CD8-positive, alpha-beta memory T cell (primary cell): ENCODE measurements at regions not wholly inside any gene's neighbourhood (a gene's known extent, or its start where the extent isn't known, plus 50 kb on each side); places are given as distances from the start of the nearest gene placed in this dataset.

Source experiments
- CTCF ChIA-PET: fragments of 350-600 bp; sonication (Branson Sonifier 250); formaldehyde crosslinking; loops from one replicate; lab custom pipeline; 2021; ENCODE audit warnings: antibody characterized with exemption; lab: Charles Lee
- POLR2A ChIA-PET: fragments of 350-600 bp; sonication (Branson Sonifier 250); formaldehyde crosslinking; loops from one replicate; lab custom pipeline; 2021; ENCODE audit warnings: antibody characterized with exemption; lab: Charles Lee
- DNase-seq, 5 donors: peaks; one replicate each; pipeline versions ENCODE4 v3.0.0 to v3.0.0-alpha.2; 2020 to 2022; ENCODE audit warnings: mixed read lengths in 1 of 5
- H3K27ac ChIP-seq: one replicate; pipeline ENCODE4 v1.7.0; 2013; ENCODE audit warnings: low read depth, mild to moderate bottlenecking, low read length, moderate library complexity
- H3K27me3 ChIP-seq: 2 replicates; pipeline ENCODE4 v1.7.0; 2013; ENCODE audit warnings: low read length, mild to moderate bottlenecking; ENCODE audit not compliant: insufficient read depth, poor library complexity, severe bottlenecking
- H3K36me3 ChIP-seq: 2 replicates; pipeline ENCODE4 v1.7.0; 2013; ENCODE audit warnings: mild to moderate bottlenecking, low read length, moderate library complexity; ENCODE audit not compliant: insufficient read depth
- H3K4me1 ChIP-seq: 2 replicates; pipeline ENCODE4 v1.7.0; 2013; ENCODE audit warnings: mild to moderate bottlenecking, low read length, moderate library complexity; ENCODE audit not compliant: insufficient read depth
- H3K4me3 ChIP-seq: 2 replicates; pipeline ENCODE4 v1.7.0; 2013; ENCODE audit warnings: mild to moderate bottlenecking, low read length
- H3K9me3 ChIP-seq: 2 replicates; pipeline ENCODE4 v1.7.0; 2013; ENCODE audit warnings: mild to moderate bottlenecking, low read length
- H3K27ac Mint-ChIP-seq, 8 donors: one replicate each; pipeline ENCODE4 v1.8.0; 2020 to 2021; ENCODE audit warnings: mixed read lengths in 8 of 8, mild to moderate bottlenecking in 6 of 8, inconsistent platforms in 3 of 8, moderate library complexity in 3 of 8
- H3K27me3 Mint-ChIP-seq, 2 donors: one replicate each; pipeline ENCODE4 v1.8.0; 2020 to 2021; ENCODE audit warnings: mixed read lengths in 2 of 2, mild to moderate bottlenecking in 1 of 2, moderate library complexity in 1 of 2
- H3K36me3 Mint-ChIP-seq, 3 donors: one replicate each; pipeline ENCODE4 v1.8.0; 2020 to 2021; ENCODE audit warnings: mixed read lengths in 3 of 3, inconsistent platforms in 1 of 3, mild to moderate bottlenecking in 1 of 3
- H3K4me1 Mint-ChIP-seq, 3 donors: one replicate each; pipeline ENCODE4 v1.8.0; 2020 to 2021; ENCODE audit warnings: mixed read lengths in 3 of 3, inconsistent platforms in 1 of 3, mild to moderate bottlenecking in 1 of 3
- H3K4me3 Mint-ChIP-seq, 7 donors: one replicate each; pipeline ENCODE4 v1.8.0; 2020 to 2021; ENCODE audit warnings: mixed read lengths in 7 of 7, mild to moderate bottlenecking in 6 of 7, moderate library complexity in 4 of 7, inconsistent platforms in 2 of 7
- H3K9me3 Mint-ChIP-seq, 5 donors: one replicate each; pipeline ENCODE4 v1.8.0; 2020 to 2022; ENCODE audit warnings: mixed read lengths in 5 of 5, mild to moderate bottlenecking in 3 of 5, moderate library complexity in 2 of 5, inconsistent platforms in 1 of 5

DNA sequence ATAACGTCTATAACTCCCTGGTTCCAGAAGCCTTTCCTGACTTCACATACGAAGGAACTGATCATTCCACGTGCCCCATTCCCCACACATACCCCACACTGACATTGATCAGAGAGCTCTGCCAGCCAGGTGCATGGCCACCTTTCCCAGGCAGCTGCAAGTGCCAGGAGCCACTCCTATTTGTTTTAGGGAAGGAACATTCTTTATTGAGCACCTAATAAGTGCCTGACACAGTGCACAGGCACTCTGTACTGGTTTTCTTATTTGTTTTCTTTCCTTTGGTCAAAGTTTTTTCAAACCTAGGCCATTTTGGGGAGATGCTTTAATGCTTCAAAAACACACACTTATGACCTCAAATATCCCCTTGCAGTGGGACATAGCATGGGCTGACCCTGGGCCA, 50.0 kb downstream of the PITPNM2 start:
- peak overlapping the region in 1 of 8 donors; percentile 8 for H3K27ac Mint-ChIP-seq
- POLR2A ChIA-PET: no interaction called here
- H3K9me3 ChIP-seq: no peaks in the 10 kb centered on the region
- H3K36me3 Mint-ChIP-seq: peaks cover 0 to 2% (median 0%) of the 10 kb centered on the region in 3 donors
- H3K4me3 Mint-ChIP-seq: no peak overlapping the region
- CTCF ChIA-PET: no interaction called here
- peaks cover 15% of the 10 kb centered on the region for H3K4me1 ChIP-seq
- no peaks in the 10 kb centered on the region for H3K27me3 ChIP-seq
- no peaks in the 10 kb centered on the region for H3K9me3 Mint-ChIP-seq
- H3K4me1 Mint-ChIP-seq: peaks cover 12 to 20% (median 14%) of the 10 kb centered on the region in 3 donors
- no peaks in the 10 kb centered on the region for H3K36me3 ChIP-seq
- no peak overlapping the region for H3K4me3 ChIP-seq
- no peak overlapping the region for H3K27ac ChIP-seq
- no peak for DNase-seq
- H3K27me3 Mint-ChIP-seq: peaks cover 0 to 2% of the 10 kb centered on the region in 2 donors

DNA sequence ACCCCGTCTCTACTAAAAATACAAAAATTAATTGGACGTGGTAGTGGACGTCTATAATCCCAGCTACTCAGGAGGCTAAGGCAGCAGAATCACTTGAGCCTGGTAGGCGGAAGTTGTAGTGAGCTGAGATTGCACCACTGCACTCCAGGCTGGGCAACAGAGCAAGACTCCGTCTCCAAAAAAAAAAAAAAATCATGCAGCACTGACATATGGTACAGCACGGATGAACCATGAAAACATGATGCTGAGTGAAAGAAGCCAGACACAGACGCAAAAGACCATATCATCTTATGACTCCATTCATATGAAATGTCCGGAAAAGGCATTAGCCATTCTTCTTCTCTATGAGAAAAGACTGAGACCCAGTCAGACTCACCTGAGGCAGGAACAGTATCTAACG, 50.4 kb downstream of the PITPNM2 start:
- H3K4me3 Mint-ChIP-seq: no peak overlapping the region
- H3K27ac ChIP-seq: no peak overlapping the region
- no peaks in the 10 kb centered on the region for H3K9me3 ChIP-seq
- no peak for DNase-seq
- H3K4me3 ChIP-seq: no peak overlapping the region
- H3K27ac Mint-ChIP-seq: no peak overlapping the region
- ChIA-PET POLR2A (no interaction called here), CTCF (no interaction called here)
- peaks cover 0 to 2% of the 10 kb centered on the region in 2 donors for H3K27me3 Mint-ChIP-seq
- H3K36me3 Mint-ChIP-seq: peaks cover 0 to 2% (median 0%) of the 10 kb centered on the region in 3 donors
- H3K4me1 Mint-ChIP-seq: peaks cover 8 to 16% (median 9%) of the 10 kb centered on the region in 3 donors
- peaks cover 15% of the 10 kb centered on the region for H3K4me1 ChIP-seq
- H3K36me3 ChIP-seq: no peaks in the 10 kb centered on the region
- H3K27me3 ChIP-seq: no peaks in the 10 kb centered on the region
- no peaks in the 10 kb centered on the region for H3K9me3 Mint-ChIP-seq

DNA sequence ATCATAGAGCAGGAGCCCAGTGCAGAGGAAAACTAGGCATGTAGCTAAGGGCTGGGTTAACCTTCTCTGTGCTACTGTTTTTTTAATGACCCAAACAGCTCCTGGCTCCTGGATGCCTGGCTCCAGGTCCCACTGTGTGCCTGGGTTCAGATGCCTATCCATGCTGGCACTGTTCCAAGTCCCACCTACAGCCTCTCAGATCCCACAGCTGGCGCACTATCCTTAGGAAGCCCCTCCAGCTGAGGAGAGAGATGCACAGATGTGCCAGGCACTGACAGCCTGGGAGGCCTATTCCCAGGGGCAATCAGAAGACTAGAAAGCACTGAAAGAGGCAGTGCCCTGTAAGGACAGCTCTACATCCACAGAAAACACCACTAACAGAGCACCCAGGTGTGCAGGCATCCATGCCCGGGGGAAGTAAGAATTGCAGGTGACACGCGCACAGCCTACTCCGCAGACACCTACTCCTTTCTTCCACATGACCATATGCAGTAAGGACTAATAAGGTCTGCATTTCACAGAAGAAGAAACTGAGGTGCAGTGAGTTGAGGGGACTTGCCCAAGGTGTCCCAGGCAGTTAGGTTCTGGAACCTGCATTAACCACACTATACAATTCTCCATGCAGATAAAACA, 51.2 kb downstream of the PITPNM2 start:
- H3K27ac Mint-ChIP-seq: no peak overlapping the region
- H3K36me3 ChIP-seq: no peaks in the 10 kb centered on the region
- no peak overlapping the region for H3K4me3 Mint-ChIP-seq
- no peaks in the 10 kb centered on the region for H3K27me3 ChIP-seq
- H3K36me3 Mint-ChIP-seq: peaks cover 0 to 2% (median 0%) of the 10 kb centered on the region in 3 donors
- H3K4me3 ChIP-seq: no peak overlapping the region
- H3K9me3 ChIP-seq: no peaks in the 10 kb centered on the region
- ChIA-PET CTCF (no interaction called here), POLR2A (no interaction called here)
- DNase-seq: no peak
- no peak overlapping the region for H3K27ac ChIP-seq
- H3K4me1 Mint-ChIP-seq: peaks cover 4 to 8% (median 6%) of the 10 kb centered on the region in 3 donors
- peaks cover 14% of the 10 kb centered on the region for H3K4me1 ChIP-seq
- H3K9me3 Mint-ChIP-seq: no peaks in the 10 kb centered on the region
- peaks cover 0 to 2% of the 10 kb centered on the region in 2 donors for H3K27me3 Mint-ChIP-seq

DNA sequence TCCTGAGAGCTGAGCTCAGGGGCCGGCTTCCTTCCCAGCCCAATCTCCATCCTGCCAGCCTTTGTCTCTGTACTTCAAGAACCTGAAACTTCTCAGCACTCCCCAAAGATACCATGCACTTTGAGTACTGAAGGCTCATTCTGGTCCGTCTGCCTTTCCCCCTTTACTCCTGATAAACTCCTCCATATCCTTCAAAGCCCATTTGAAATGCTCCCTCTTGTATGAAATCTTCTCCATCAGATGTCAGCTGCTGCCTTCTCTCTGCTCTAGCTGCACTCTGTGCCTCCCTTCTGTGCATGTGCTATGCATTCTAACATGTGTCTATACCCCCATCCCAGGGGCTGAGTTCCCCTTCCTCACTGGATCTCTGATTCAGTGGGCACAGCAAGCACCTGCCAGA, 52.1 kb downstream of the PITPNM2 start:
- H3K27me3 Mint-ChIP-seq: no peaks in the 10 kb centered on the region
- peak overlapping the region in 2 of 8 donors; percentile 57 to 74 for H3K27ac Mint-ChIP-seq
- DNase-seq: no peak
- Histone ChIP-seq H3K9me3 (no peaks in the 10 kb centered on the region), H3K36me3 (no peaks in the 10 kb centered on the region), H3K4me1 (peaks cover 14% of the 10 kb centered on the region), H3K4me3 (no peak overlapping the region), H3K27me3 (no peaks in the 10 kb centered on the region), H3K27ac (no peak overlapping the region)
- H3K9me3 Mint-ChIP-seq: no peaks in the 10 kb centered on the region
- ChIA-PET POLR2A (no interaction called here), CTCF (interaction anchor here (1.8 kb wide), 1 partner anchor 8 kb away, joined by 4 read pairs; no protein-coding TSS in a partner anchor)
- H3K4me3 Mint-ChIP-seq: no peak overlapping the region
- H3K4me1 Mint-ChIP-seq: peaks cover 4 to 6% (median 4%) of the 10 kb centered on the region in 3 donors
- peaks cover 0 to 2% (median 0%) of the 10 kb centered on the region in 3 donors for H3K36me3 Mint-ChIP-seq

DNA sequence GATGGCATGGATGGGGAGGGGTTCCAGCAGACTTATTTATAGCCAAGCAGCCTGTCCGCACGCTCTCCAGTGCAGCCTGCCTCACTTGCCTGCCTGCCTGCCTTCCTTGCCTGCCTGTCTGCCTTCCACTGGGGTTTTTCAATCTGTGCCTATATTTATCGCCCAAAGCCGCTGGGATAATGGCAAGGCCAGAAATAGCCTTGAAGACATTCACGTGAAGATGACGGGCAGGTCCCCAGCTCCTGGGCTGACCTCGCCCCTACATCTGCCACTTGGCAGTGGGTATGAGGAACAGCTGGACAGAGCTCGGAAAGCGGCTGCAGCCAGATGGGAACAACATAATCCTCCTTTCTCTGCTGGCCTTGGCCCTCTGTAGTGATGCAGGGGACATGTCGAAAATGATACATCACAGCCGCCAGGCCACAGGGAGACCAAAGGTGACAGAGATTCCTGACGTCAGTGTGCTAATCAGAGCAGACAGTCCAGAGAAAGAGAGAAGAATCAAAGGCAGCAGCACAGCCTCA, 53.3 kb downstream of the PITPNM2 start:
- ChIA-PET POLR2A (no interaction called here), CTCF (interaction anchor here (1.8 kb wide), 1 partner anchor 9 kb away, joined by 4 read pairs; no protein-coding TSS in a partner anchor)
- Mint-ChIP-seq H3K27me3 (no peaks in the 10 kb centered on the region), H3K27ac (peak overlapping the region in 1 of 8 donors; percentile 83), H3K36me3 (peaks cover 0 to 2% (median 0%) of the 10 kb centered on the region in 3 donors), H3K4me1 (peaks cover 4 to 6% (median 4%) of the 10 kb centered on the region in 3 donors), H3K9me3 (no peaks in the 10 kb centered on the region), H3K4me3 (no peak overlapping the region)
- Histone ChIP-seq H3K4me1 (peaks cover 10% of the 10 kb centered on the region), H3K9me3 (no peaks in the 10 kb centered on the region), H3K36me3 (no peaks in the 10 kb centered on the region), H3K4me3 (no peak overlapping the region), H3K27ac (no peak overlapping the region), H3K27me3 (no peaks in the 10 kb centered on the region)
- no peak for DNase-seq

DNA sequence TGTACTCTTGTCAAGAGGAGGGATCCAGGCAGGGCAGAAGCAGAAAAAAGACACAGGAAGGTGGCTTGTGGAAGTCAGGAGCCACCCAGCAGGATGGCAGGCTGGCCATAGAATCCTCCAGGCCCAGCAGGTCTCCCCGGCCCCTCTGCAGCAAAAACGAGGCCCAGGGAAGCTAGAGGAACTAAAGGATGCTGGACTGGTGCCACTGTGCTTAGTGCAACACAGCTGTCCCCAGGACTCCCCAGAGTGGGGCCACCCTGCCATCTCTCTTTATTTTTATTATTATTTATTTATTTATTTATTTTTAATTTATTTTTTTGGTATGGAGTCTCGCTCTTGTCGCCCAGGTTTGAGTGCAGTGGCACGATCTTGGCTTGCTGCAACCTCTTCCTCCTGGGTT, 54.1 kb downstream of the PITPNM2 start:
- no peak overlapping the region for H3K4me3 Mint-ChIP-seq
- ChIA-PET CTCF (interaction anchor here (1.8 kb wide), 1 partner anchor 10 kb away, joined by 4 read pairs; no protein-coding TSS in a partner anchor), POLR2A (no interaction called here)
- Histone ChIP-seq H3K36me3 (no peaks in the 10 kb centered on the region), H3K4me3 (no peak overlapping the region), H3K27ac (no peak overlapping the region), H3K9me3 (no peaks in the 10 kb centered on the region), H3K4me1 (peaks cover 6% of the 10 kb centered on the region), H3K27me3 (no peaks in the 10 kb centered on the region)
- DNase-seq: no peak
- H3K27me3 Mint-ChIP-seq: no peaks in the 10 kb centered on the region
- no peak overlapping the region for H3K27ac Mint-ChIP-seq
- peaks cover 0 to 2% (median 0%) of the 10 kb centered on the region in 3 donors for H3K4me1 Mint-ChIP-seq
- H3K36me3 Mint-ChIP-seq: no peaks in the 10 kb centered on the region
- H3K9me3 Mint-ChIP-seq: no peaks in the 10 kb centered on the region

DNA sequence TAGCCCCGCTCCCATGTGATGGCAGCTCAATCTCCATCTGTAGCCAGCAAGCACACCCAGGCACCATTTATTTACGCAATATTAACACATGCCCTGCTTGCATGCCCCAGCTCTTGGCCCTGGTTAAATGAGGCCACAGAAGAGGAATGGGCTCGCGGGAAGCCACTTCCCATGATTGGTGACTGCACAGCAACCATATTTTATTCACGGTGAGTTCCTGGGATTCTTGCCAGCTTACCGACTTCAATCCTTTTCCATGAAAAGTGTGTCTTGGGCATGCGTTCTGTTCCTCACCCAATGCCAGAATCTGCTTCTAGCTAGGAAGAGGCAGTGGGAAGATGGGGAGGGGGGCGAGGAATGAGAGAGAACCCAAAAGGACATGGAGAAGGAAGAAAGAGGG, 54.7 kb downstream of the PITPNM2 start:
- Histone ChIP-seq H3K4me1 (peaks cover 6% of the 10 kb centered on the region), H3K9me3 (no peaks in the 10 kb centered on the region), H3K27ac (no peak overlapping the region), H3K4me3 (no peak overlapping the region), H3K27me3 (no peaks in the 10 kb centered on the region), H3K36me3 (no peaks in the 10 kb centered on the region)
- no peaks in the 10 kb centered on the region for H3K9me3 Mint-ChIP-seq
- H3K27ac Mint-ChIP-seq: no peak overlapping the region
- no peak for DNase-seq
- ChIA-PET CTCF (no interaction called here), POLR2A (no interaction called here)
- no peak overlapping the region for H3K4me3 Mint-ChIP-seq
- peaks cover 0 to 3% (median 0%) of the 10 kb centered on the region in 3 donors for H3K4me1 Mint-ChIP-seq
- H3K27me3 Mint-ChIP-seq: no peaks in the 10 kb centered on the region
- H3K36me3 Mint-ChIP-seq: no peaks in the 10 kb centered on the region

DNA sequence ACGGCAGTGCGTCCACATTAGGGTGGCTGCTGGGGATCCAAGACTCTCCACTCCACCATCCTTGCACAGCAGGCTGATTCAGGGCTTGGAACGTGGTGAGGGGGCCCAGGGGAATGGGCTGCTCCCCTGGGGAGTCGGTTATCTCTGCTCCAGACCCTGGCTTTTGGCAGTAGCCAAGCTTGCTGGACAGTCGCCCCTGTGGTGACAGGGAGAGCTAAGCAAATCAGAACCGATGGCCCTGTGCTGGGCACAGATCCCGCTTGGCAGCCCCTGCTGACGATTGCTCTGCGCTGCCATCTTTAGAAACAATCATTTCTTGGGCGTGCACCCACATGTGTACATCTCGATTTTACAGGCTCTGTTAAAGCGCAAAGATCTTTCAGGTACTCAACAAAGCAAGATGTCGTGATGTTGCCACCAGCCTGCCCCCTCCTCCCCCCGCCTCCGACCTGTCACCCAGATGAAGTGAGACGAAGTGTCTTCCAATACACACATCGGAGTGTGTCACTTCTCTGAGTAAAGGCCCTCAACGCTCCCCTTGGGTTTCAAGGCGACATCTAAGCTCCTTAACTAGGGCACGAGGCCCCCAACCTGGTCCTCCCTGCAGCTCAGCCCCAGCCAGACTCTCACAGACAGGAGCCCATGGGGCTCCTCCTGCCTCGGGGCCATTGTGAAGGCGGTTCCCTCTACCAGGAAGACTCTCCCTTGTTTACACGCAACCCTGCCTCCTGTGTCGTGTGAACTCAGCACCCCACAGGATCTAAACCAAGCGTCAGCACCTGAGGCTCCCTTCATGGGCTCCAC, 55.6 kb downstream of the PITPNM2 start:
- Mint-ChIP-seq H3K36me3 (no peaks in the 10 kb centered on the region), H3K4me1 (peaks cover 0 to 2% (median 0%) of the 10 kb centered on the region in 3 donors)
- CTCF ChIA-PET: no interaction called here

More for the DNA sequence above, 55.6 kb downstream of the PITPNM2 start:
- H3K9me3 ChIP-seq: no peaks in the 10 kb centered on the region
- Mint-ChIP-seq H3K27me3 (no peaks in the 10 kb centered on the region), H3K27ac (no peak overlapping the region), H3K9me3 (no peaks in the 10 kb centered on the region), H3K4me3 (no peak overlapping the region)
- no peak overlapping the region for H3K4me3 ChIP-seq
- no peaks in the 10 kb centered on the region for H3K27me3 ChIP-seq
- peaks cover 6% of the 10 kb centered on the region for H3K4me1 ChIP-seq
- DNase-seq: no peak
- no peak overlapping the region for H3K27ac ChIP-seq
- POLR2A ChIA-PET: no interaction called here
- H3K36me3 ChIP-seq: no peaks in the 10 kb centered on the region
